ENCODE measurements at regions not wholly inside any gene's neighbourhood (a gene's known extent, or its start where the extent isn't known, plus 50 kb on each side); places are given as distances from the start of the nearest gene placed in this dataset.

GRCh38 chr3:171954690-171955383, 84.5 kb upstream of the FNDC3B start:
- intact Hi-C loops (cut with DNase I; ENCODE audit: low total_unique reads) = no loop called here
- Histone ChIP-seq H3K27ac (no peak overlapping the region), H3K27me3 (no peaks in the 10 kb centered on the region), H3K9me3 (no peaks in the 10 kb centered on the region), H3K4me3 (no peak overlapping the region), H3K4me1 (peaks cover 0 to 20% (median 0%) of the 10 kb centered on the region in 4 donors), H3K36me3 (no peaks in the 10 kb centered on the region)
- TF ChIP-seq CTCF (IDR thresholded peaks at IDR 0.05) = no peak
- no peak for TF ChIP-seq POLR2A (IDR thresholded peaks at IDR 0.05)
- TF ChIP-seq POLR2AphosphoS5 (IDR thresholded peaks at IDR 0.05) = no peak
- TF ChIP-seq EP300 (IDR thresholded peaks at IDR 0.05) = no peak
- peak in 1 of 2 donors; percentile 64 for DNase-seq
- WGBS, 5 donors = 54 to 64% (median 62%) methylated on average over 6 of the region's 6 CpGs

GRCh38 chr3:171955598-171955997, 83.8 kb upstream of the FNDC3B start:
- intact Hi-C loops (cut with DNase I; ENCODE audit: low total_unique reads) = no loop called here
- no peak for DNase-seq
- Histone ChIP-seq H3K9me3 (no peaks in the 10 kb centered on the region), H3K36me3 (no peaks in the 10 kb centered on the region), H3K27ac (no peak overlapping the region), H3K4me1 (peaks cover 0 to 20% (median 0%) of the 10 kb centered on the region in 4 donors), H3K4me3 (no peak overlapping the region), H3K27me3 (no peaks in the 10 kb centered on the region)
- TF ChIP-seq POLR2AphosphoS5 (IDR thresholded peaks at IDR 0.05) (no peak), POLR2A (IDR thresholded peaks at IDR 0.05) (no peak), CTCF (IDR thresholded peaks at IDR 0.05) (no peak), EP300 (IDR thresholded peaks at IDR 0.05) (no peak)
- WGBS, 5 donors = 92 to 97% (median 94%) methylated on average over 3 of the region's 3 CpGs

GRCh38 chr3:171956181-171956683, 83.1 kb upstream of the FNDC3B start:
- Histone ChIP-seq H3K27ac (no peak overlapping the region), H3K4me3 (no peak overlapping the region), H3K4me1 (peaks cover 0 to 23% (median 0%) of the 10 kb centered on the region in 4 donors), H3K36me3 (no peaks in the 10 kb centered on the region), H3K27me3 (no peaks in the 10 kb centered on the region), H3K9me3 (no peaks in the 10 kb centered on the region)
- intact Hi-C loops (cut with DNase I; ENCODE audit: low total_unique reads) = no loop called here
- peak in 1 of 2 donors; percentile 17 for DNase-seq
- 89 to 92% (median 91%) methylated on average over 13 of the region's 13 CpGs for WGBS, 5 donors
- no peak for TF ChIP-seq EP300 (IDR thresholded peaks at IDR 0.05)

GRCh38 chr3:171956705-171957104, 82.7 kb upstream of the FNDC3B start:
- Histone ChIP-seq H3K36me3 (no peaks in the 10 kb centered on the region), H3K27ac (no peak overlapping the region), H3K27me3 (no peaks in the 10 kb centered on the region), H3K4me3 (no peak overlapping the region), H3K4me1 (peaks cover 0 to 23% (median 0%) of the 10 kb centered on the region in 4 donors), H3K9me3 (no peaks in the 10 kb centered on the region)
- no peak for TF ChIP-seq POLR2A (IDR thresholded peaks at IDR 0.05)
- TF ChIP-seq EP300 (IDR thresholded peaks at IDR 0.05) = no peak
- no peak for TF ChIP-seq CTCF (IDR thresholded peaks at IDR 0.05)
- TF ChIP-seq POLR2AphosphoS5 (IDR thresholded peaks at IDR 0.05) = no peak
- no peak for DNase-seq
- intact Hi-C loops (cut with DNase I; ENCODE audit: low total_unique reads) = no loop called here
- WGBS, 5 donors = 33 to 68% (median 42%) methylated on average over 2 of the region's 2 CpGs

- no peak overlapping the region for H3K4me3 ChIP-seq
- no peaks in the 10 kb centered on the region for H3K27me3 ChIP-seq
- DNase-seq = peak in 1 of 2 donors; percentile 42
- TF ChIP-seq POLR2AphosphoS5 (IDR thresholded peaks at IDR 0.05) = peak in 1 of 3 donors; percentile 14
- TF ChIP-seq CTCF (IDR thresholded peaks at IDR 0.05) = no peak
- H3K27ac ChIP-seq = no peak overlapping the region
- H3K36me3 ChIP-seq = no peaks in the 10 kb centered on the region
- H3K9me3 ChIP-seq = no peaks in the 10 kb centered on the region
- intact Hi-C loops (cut with DNase I; ENCODE audit: low total_unique reads) = no loop called here
- WGBS, 5 donors = 43 to 77% (median 55%) methylated on average over 10 of the region's 10 CpGs
- H3K4me1 ChIP-seq = peaks cover 0 to 7% (median 0%) of the 10 kb centered on the region in 4 donors
Measured at GRCh38 chr3:171959532-171960089, 79.8 kb upstream of the FNDC3B start.
